ENCODE measurements at regions not wholly inside any gene's neighbourhood (a gene's known extent, or its start where the extent isn't known, plus 50 kb on each side); places are given as distances from the start of the nearest gene placed in this dataset.

GRCh38 chr2:88865801-88866371 lies 174.4 kb downstream of the RPIA start:
- H3K27me3 ChIP-seq, result no peaks in the 10 kb centered on the region
- no peak overlapping the region for H3K9ac ChIP-seq (ENCODE audit: low read depth in 2 of 2, low read length in 2 of 2)
- H3K27ac ChIP-seq, result no peak overlapping the region
- DNase-seq, result no peak
- no peak overlapping the region for H3K4me3 ChIP-seq
- H3K36me3 ChIP-seq, result no peaks in the 10 kb centered on the region
- no peaks in the 10 kb centered on the region for H3K9me3 ChIP-seq
- intact Hi-C loops (cut with DNase I), result no loop called here
- TF ChIP-seq, protein P1, sequence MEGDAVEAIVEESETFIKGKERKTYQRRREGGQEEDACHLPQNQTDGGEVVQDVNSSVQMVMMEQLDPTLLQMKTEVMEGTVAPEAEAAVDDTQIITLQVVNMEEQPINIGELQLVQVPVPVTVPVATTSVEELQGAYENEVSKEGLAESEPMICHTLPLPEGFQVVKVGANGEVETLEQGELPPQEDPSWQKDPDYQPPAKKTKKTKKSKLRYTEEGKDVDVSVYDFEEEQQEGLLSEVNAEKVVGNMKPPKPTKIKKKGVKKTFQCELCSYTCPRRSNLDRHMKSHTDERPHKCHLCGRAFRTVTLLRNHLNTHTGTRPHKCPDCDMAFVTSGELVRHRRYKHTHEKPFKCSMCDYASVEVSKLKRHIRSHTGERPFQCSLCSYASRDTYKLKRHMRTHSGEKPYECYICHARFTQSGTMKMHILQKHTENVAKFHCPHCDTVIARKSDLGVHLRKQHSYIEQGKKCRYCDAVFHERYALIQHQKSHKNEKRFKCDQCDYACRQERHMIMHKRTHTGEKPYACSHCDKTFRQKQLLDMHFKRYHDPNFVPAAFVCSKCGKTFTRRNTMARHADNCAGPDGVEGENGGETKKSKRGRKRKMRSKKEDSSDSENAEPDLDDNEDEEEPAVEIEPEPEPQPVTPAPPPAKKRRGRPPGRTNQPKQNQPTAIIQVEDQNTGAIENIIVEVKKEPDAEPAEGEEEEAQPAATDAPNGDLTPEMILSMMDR (IDR thresholded peaks at IDR 0.05), result no peak
- H3K4me1 ChIP-seq, result no peaks in the 10 kb centered on the region

GRCh38 chr2:88866756-88867155 lies 175.3 kb downstream of the RPIA start:
- Histone ChIP-seq H3K9ac (ENCODE audit: low read depth in 2 of 2, low read length in 2 of 2) (no peak overlapping the region), H3K36me3 (no peaks in the 10 kb centered on the region), H3K9me3 (no peaks in the 10 kb centered on the region), H3K4me1 (no peaks in the 10 kb centered on the region), H3K27ac (no peak overlapping the region), H3K4me3 (no peak overlapping the region), H3K27me3 (no peaks in the 10 kb centered on the region)
- intact Hi-C loops (cut with DNase I), result no loop called here
- DNase-seq, result no peak
- TF ChIP-seq, protein P1 (IDR thresholded peaks at IDR 0.05), result no peak

- TF ChIP-seq, protein P1 (IDR thresholded peaks at IDR 0.05), result no peak
- no peak for DNase-seq
- no peaks in the 10 kb centered on the region for H3K27me3 ChIP-seq
- H3K4me3 ChIP-seq, result no peak overlapping the region
- intact Hi-C loops (cut with DNase I), result no loop called here
- no peak overlapping the region for H3K27ac ChIP-seq
- no peaks in the 10 kb centered on the region for H3K36me3 ChIP-seq
- H3K4me1 ChIP-seq, result no peaks in the 10 kb centered on the region
- H3K9ac ChIP-seq (ENCODE audit: low read depth in 2 of 2, low read length in 2 of 2), result no peak overlapping the region
- no peaks in the 10 kb centered on the region for H3K9me3 ChIP-seq
Measured at GRCh38 chr2:88868861-88869260, 177.4 kb downstream of the RPIA start.

GRCh38 chr2:88870267-88870839 lies 178.9 kb downstream of the RPIA start:
- H3K27me3 ChIP-seq, result no peaks in the 10 kb centered on the region
- H3K9me3 ChIP-seq, result no peaks in the 10 kb centered on the region
- no peak for DNase-seq
- H3K4me1 ChIP-seq, result no peaks in the 10 kb centered on the region
- no peak overlapping the region for H3K27ac ChIP-seq
- TF ChIP-seq, protein P1 (IDR thresholded peaks at IDR 0.05), result no peak
- H3K9ac ChIP-seq (ENCODE audit: low read depth in 2 of 2, low read length in 2 of 2), result no peak overlapping the region
- intact Hi-C loops (cut with DNase I), result no loop called here
- H3K4me3 ChIP-seq, result no peak overlapping the region
- H3K36me3 ChIP-seq, result no peaks in the 10 kb centered on the region

DNA sequence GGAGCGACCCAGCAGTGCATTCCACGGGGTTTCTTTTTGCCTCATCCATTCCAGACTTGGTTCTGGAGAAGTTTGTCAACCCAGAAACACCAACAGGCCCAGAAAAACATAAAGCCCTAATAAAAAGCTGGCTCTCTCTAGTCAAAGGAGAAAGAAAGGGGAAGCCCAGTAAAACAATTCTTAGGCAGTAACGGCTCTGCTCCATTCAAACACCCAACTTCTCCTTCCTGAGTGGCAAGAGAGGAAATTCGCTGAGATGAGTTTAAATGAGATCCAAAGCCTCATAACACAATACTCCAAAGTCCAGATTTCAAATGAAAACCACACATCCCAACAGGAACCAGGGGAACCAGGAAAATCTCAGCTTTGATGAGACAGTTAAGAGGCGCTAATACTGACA lies 179.9 kb downstream of the RPIA start:
- Histone ChIP-seq H3K36me3 (no peaks in the 10 kb centered on the region), H3K9me3 (no peaks in the 10 kb centered on the region), H3K27ac (no peak overlapping the region), H3K9ac (ENCODE audit: low read depth in 2 of 2, low read length in 2 of 2) (no peak overlapping the region), H3K4me1 (no peaks in the 10 kb centered on the region), H3K4me3 (no peak overlapping the region), H3K27me3 (no peaks in the 10 kb centered on the region)
- intact Hi-C loops (cut with DNase I), result no loop called here
- no peak for DNase-seq
- TF ChIP-seq, protein P1 (IDR thresholded peaks at IDR 0.05), result no peak
